Body of pancreas (tissue), 4 donors: ENCODE measurements at regions not wholly inside any gene's neighbourhood (a gene's known extent, or its start where the extent isn't known, plus 50 kb on each side); places are given as distances from the start of the nearest gene placed in this dataset.

Experiments
- ATAC-seq: fragments of 150-250 bp; one replicate; pipeline ENCODE4 v1.9.1; 2016
- DNase-seq, 4 donors: peaks; one replicate each; pipeline ENCODE4 v3.0.0-alpha.2; 2019
- H3K27ac ChIP-seq, 4 donors: fragments of 200-600 bp; sonication (generic); 1 replicate in 3 of 4; 2 replicates in 1 of 4; pipeline versions ENCODE4 v1.5.1 to v1.6.1; 2016 to 2019; ENCODE audit warnings: mild to moderate bottlenecking in 1 of 4, mixed read lengths in 1 of 4, moderate library complexity in 1 of 4
- H3K27me3 ChIP-seq, 2 donors: fragments of 200-600 bp; sonication (generic); one replicate each; pipeline ENCODE4 v1.6.0; 2016; ENCODE audit warnings: mild to moderate bottlenecking in 1 of 2
- H3K36me3 ChIP-seq, 2 donors: fragments of 200-600 bp; sonication (generic); replicated peaks in 1 of 2; 2 replicates each; pipeline ENCODE4 v1.5.1; 2016; ENCODE audit warnings: low read depth in 2 of 2; ENCODE audit not compliant: insufficient read depth in 1 of 2
- H3K4me1 ChIP-seq: fragments of 200-600 bp; sonication (generic); one replicate; pipeline ENCODE4 v1.6.0; 2016
- H3K4me3 ChIP-seq, 2 donors: fragments of 200-600 bp; sonication (generic); 1 replicate in 1 of 2; 2 replicates in 1 of 2; pipeline ENCODE4 v1.5.1; 2016 to 2019
- H3K9me3 ChIP-seq, 3 donors: fragments of 200-600 bp; sonication (generic); 1 replicate in 2 of 3; 2 replicates in 1 of 3; pipeline ENCODE4 v1.5.1; 2016
- POLR2A ChIP-seq, 3 donors: fragments of 450-650 bp; IDR thresholded peaks; one replicate each; pipeline ENCODE4 v1.6.1; 2016; ENCODE audit warnings: antibody characterized with exemption in 3 of 3, mild to moderate bottlenecking in 2 of 3
- WGBS, 2 donors: methylation state at CpG; one replicate each; pipeline ENCODE4 v1.1.5; 2017; 5-methylcytosine and 5-hydroxymethylcytosine counted together
- intact Hi-C: fragments of 100-400 bp; cut with DNase I; formaldehyde crosslinking; loops from one replicate; pipeline ENCODE4 v1.15.1; 2023
- TF ChIP-seq, protein P1 (sequence below), 7 experiments: fragments of 450-650 bp in 4 of 7; fragments of 200-600 bp in 3 of 7; sonication (generic) in 3 of 7; IDR thresholded peaks; one replicate each; pipeline ENCODE4 v1.5.1; 2016 to 2019; ENCODE audit warnings: antibody characterized with exemption in 7 of 7

- Histone ChIP-seq H3K36me3 (no peaks in the 10 kb centered on the region), H3K27me3 (no peaks in the 10 kb centered on the region), H3K4me1 (no peaks in the 10 kb centered on the region), H3K9me3 (no peaks in the 10 kb centered on the region), H3K4me3 (no peak overlapping the region), H3K27ac (no peak overlapping the region)
- DNase-seq (no peak), ATAC-seq (no peak)
- TF ChIP-seq, protein P1, sequence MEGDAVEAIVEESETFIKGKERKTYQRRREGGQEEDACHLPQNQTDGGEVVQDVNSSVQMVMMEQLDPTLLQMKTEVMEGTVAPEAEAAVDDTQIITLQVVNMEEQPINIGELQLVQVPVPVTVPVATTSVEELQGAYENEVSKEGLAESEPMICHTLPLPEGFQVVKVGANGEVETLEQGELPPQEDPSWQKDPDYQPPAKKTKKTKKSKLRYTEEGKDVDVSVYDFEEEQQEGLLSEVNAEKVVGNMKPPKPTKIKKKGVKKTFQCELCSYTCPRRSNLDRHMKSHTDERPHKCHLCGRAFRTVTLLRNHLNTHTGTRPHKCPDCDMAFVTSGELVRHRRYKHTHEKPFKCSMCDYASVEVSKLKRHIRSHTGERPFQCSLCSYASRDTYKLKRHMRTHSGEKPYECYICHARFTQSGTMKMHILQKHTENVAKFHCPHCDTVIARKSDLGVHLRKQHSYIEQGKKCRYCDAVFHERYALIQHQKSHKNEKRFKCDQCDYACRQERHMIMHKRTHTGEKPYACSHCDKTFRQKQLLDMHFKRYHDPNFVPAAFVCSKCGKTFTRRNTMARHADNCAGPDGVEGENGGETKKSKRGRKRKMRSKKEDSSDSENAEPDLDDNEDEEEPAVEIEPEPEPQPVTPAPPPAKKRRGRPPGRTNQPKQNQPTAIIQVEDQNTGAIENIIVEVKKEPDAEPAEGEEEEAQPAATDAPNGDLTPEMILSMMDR (IDR thresholded peaks at IDR 0.05) = no peak
- no peak for TF ChIP-seq POLR2A (IDR thresholded peaks at IDR 0.05)
- intact Hi-C loops = no loop called here
- 33 to 37% methylated on average over 1 of the region's 1 CpG for WGBS, 2 donors
Observed at GRCh38 chr13:53885997-53886396, 857.4 kb downstream of the OLFM4 start.

GRCh38 chr13:53890696-53891095 lies 862.1 kb downstream of the OLFM4 start:
- no peak for TF ChIP-seq POLR2A (IDR thresholded peaks at IDR 0.05)
- TF ChIP-seq, protein P1 (IDR thresholded peaks at IDR 0.05) = no peak
- DNase-seq (no peak), ATAC-seq (no peak)
- H3K36me3 ChIP-seq = no peaks in the 10 kb centered on the region
- 46 to 48% methylated on average over 2 of the region's 2 CpGs for WGBS, 2 donors
- intact Hi-C loops = no loop called here
- no peak overlapping the region for H3K4me3 ChIP-seq
- no peaks in the 10 kb centered on the region for H3K27me3 ChIP-seq
- H3K9me3 ChIP-seq = no peaks in the 10 kb centered on the region
- H3K4me1 ChIP-seq = no peaks in the 10 kb centered on the region
- no peak overlapping the region for H3K27ac ChIP-seq

- no peak for ATAC-seq
- TF ChIP-seq, protein P1 (IDR thresholded peaks at IDR 0.05) = no peak
- no peak for TF ChIP-seq POLR2A (IDR thresholded peaks at IDR 0.05)
Observed at GRCh38 chr13:53901593-53901992, 873.0 kb downstream of the OLFM4 start.

DNA sequence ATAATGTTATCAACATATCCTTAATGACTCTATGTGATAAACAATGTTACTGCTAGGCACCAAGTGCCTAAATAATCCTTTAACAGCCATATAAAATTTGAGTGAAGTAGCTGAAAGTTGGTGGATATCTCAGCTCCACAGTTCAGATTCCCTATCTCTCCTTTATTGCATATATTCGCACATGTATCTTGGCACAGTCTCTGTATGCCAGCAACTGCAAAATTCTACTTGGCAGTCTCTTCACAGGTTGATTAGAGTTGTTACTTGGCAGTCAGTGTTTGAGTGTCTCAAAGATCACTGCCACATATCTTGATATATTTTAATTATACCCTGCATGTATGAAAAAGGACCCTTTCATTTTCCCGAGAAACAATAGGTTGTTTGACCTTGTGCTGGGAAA lies 879.3 kb downstream of the OLFM4 start:
- ATAC-seq (no peak), DNase-seq (no peak)
- Histone ChIP-seq H3K9me3 (no peaks in the 10 kb centered on the region), H3K36me3 (no peaks in the 10 kb centered on the region), H3K4me1 (no peaks in the 10 kb centered on the region), H3K27me3 (no peaks in the 10 kb centered on the region), H3K27ac (no peak overlapping the region), H3K4me3 (no peak overlapping the region)
- no peak for TF ChIP-seq POLR2A (IDR thresholded peaks at IDR 0.05)
- TF ChIP-seq, protein P1 (IDR thresholded peaks at IDR 0.05) = no peak
- WGBS, 2 donors = 26 to 27% methylated on average over 2 of the region's 2 CpGs
- intact Hi-C loops = no loop called here

More at GRCh38 chr13:53901593-53901992, 873.0 kb downstream of the OLFM4 start:
- Histone ChIP-seq H3K36me3 (no peaks in the 10 kb centered on the region), H3K27ac (no peak overlapping the region), H3K4me1 (no peaks in the 10 kb centered on the region), H3K9me3 (no peaks in the 10 kb centered on the region), H3K27me3 (no peaks in the 10 kb centered on the region), H3K4me3 (no peak overlapping the region)
- DNase-seq = no peak
- intact Hi-C loops = no loop called here

GRCh38 chr13:53920916-53921315 lies 892.3 kb downstream of the OLFM4 start:
- intact Hi-C loops = no loop called here
- no peak overlapping the region for H3K4me3 ChIP-seq
- no peaks in the 10 kb centered on the region for H3K27me3 ChIP-seq
- no peak for TF ChIP-seq POLR2A (IDR thresholded peaks at IDR 0.05)
- TF ChIP-seq, protein P1 (IDR thresholded peaks at IDR 0.05) = no peak
- no peaks in the 10 kb centered on the region for H3K9me3 ChIP-seq
- DNase-seq = no peak
- 74 to 86% methylated on average over 4 to 10 of the region's 10 CpGs for WGBS, 2 donors
- no peaks in the 10 kb centered on the region for H3K4me1 ChIP-seq
- ATAC-seq = no peak
- H3K36me3 ChIP-seq = no peaks in the 10 kb centered on the region
- H3K27ac ChIP-seq = no peak overlapping the region
